ENCODE measurements at regions not wholly inside any gene's neighbourhood (a gene's known extent, or its start where the extent isn't known, plus 50 kb on each side); places are given as distances from the start of the nearest gene placed in this dataset.

DNA sequence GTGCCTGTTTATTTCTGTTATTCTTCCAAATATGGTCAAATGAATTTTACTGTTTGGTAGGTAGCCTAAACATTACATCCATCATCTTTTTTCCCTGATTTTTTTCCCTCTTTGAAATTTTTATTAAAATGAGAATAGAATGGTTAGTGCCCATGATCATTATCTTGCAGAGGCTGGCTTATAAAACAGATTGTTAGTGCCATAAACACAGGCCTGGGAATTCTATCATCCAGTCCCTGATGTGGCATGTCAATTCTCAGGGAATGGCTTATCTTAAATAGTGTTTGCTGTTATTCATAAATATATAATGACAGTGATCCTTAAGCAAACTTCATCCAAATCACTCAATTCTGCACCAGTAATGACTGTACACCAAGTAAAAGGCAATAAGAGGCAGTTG is 207.3 kb downstream of the TUSC7 start:
- H3K27ac ChIP-seq: no peak overlapping the region
- H3K4me3 ChIP-seq: no peak overlapping the region

GRCh38 chr3:116920826-116921610 is 211.4 kb downstream of the TUSC7 start:
- Histone ChIP-seq H3K27ac (no peak overlapping the region), H3K4me3 (no peak overlapping the region)

DNA sequence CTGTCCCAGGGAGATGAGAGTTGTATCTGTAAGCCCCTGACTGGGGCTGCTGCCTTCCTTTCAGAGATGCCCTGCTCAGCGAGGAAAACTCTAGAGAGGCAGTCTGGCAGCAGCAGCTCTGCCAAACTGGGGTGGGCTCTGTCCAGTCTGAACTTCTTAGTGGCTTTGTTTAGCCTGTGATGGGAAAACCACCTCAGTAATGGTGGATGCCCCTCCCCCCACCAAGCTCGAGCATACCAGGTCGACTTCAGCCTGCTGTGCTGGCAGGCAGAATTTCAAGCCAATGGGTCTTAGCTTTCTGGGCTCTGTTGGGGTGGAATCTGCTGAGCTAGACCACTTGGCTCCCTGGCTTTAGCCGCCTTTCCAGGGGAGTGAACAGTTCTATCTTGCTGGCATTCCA is 218.3 kb downstream of the TUSC7 start:
- H3K4me3 ChIP-seq: no peak overlapping the region
- H3K27ac ChIP-seq: no peak overlapping the region

DNA sequence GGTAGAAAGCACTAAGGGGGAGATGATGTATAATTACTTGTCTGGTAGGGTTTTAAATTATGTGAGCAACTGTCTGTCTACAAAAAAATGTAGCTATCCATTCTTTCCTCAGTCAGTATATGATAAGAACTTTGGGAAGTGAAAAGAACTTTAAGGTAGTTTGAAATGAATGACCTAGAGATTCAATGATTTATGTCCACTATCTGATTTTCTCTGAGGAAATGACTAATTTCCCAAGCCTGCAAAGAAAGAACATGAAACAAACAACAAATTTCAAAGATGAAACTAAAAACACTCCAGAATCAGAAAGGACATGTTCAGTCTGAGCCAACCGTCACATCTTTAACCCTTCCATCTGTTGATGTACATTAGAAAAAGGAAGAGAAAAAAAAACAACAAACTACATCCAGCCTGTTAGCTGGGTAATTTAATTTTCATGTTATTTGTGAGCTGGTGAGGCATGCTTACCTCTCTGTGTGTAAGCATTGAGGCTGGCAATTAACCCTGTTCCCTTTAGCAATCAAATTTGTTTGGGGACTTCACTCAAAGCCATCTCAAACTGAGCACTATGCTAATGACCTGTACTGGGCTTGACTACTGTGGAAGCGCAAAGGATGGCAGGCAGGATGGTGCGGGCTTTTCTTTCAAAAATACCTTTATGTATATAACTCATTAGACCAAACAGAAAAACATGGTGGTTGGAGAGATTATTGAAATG is 220.1 kb downstream of the TUSC7 start:
- no peak overlapping the region for H3K4me3 ChIP-seq
- no peak overlapping the region for H3K27ac ChIP-seq

DNA sequence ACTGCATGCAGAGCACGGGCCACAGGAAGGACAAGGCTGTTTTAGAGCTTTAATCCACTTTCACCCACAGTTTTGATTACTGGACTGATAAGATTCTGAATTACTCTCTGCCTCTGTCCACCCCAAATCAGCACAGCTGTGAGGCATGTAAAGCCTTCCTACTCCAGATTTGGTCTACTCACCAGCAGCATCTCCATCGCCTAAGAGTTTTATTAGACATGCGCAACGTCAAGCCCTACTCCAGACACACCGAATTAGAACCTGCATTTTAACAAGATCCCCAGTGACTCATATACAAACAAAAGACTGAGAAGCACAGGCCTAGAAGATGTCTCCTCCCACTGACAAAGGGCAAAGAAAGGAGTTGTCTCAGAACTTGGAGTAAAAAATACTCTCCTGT is 221.2 kb downstream of the TUSC7 start:
- no peak overlapping the region for H3K27ac ChIP-seq
- no peak overlapping the region for H3K4me3 ChIP-seq

DNA sequence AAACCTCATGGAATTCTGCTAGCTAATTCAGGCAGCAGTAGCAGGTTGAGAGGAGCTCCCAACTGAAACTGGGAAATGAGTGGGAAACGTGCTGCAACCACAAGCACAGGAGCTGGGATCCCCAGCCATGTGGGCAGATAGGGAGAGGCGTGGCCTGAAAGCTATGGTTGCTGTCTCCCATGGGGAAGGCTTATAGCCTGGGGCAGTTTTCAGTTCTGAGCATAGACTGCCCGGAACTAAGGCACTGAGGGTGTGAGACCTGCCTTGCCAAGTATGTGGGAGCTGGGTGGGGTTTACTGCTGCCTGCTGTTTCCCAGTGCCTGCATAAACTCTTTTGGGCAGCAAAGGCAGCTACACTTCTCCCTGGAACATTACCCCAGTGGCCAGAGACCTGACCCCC is 229.5 kb downstream of the TUSC7 start:
- Histone ChIP-seq H3K27ac (no peak overlapping the region), H3K4me3 (no peak overlapping the region)

- Histone ChIP-seq H3K27ac (no peak overlapping the region), H3K4me3 (no peak overlapping the region)
These were observed 230.0 kb downstream of the TUSC7 start for GRCh38 chr3:116939550-116939949.

DNA sequence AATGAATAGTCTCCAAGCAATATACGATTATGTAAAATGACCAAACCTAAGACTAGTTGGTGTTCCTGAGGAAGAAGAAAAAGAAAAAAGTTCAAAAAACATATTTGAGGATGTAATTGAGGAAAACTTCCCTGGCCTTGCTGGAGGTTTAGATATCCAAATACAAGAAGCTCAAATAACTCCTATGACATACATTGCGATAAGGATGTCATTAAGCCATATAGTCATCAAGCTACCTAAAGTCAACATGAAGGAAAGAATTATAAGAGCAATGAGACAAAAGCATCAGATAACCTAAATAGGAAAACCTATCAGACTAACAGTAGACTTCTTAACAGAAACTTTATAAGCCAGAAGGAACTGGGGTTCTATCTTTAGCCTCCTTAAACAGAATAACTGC is 231.1 kb downstream of the TUSC7 start:
- no peak overlapping the region for H3K4me3 ChIP-seq
- no peak overlapping the region for H3K27ac ChIP-seq

DNA sequence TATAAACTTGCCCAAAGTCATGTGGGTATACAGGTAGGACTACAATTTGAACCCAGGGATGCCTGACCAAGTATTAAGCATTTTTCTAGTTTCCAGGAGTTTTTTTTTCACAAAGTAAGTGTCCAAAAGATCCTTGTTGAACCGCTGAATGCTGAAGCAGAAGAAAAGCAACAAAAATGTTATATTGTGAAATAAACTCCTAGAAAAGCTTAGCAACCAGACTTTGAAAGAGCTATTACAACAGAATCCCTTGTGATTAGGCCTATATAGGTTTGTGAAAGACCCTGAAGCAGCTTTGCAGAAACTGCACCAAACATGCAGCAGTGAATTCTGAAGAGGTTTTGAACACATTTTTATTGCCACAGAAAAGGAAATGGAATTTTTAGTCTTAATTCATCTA is 236.8 kb downstream of the TUSC7 start:
- H3K4me3 ChIP-seq: no peak overlapping the region
- no peak overlapping the region for H3K27ac ChIP-seq

GRCh38 chr3:116947148-116947547 is 237.6 kb downstream of the TUSC7 start:
- Histone ChIP-seq H3K27ac (no peak overlapping the region), H3K4me3 (no peak overlapping the region)

DNA sequence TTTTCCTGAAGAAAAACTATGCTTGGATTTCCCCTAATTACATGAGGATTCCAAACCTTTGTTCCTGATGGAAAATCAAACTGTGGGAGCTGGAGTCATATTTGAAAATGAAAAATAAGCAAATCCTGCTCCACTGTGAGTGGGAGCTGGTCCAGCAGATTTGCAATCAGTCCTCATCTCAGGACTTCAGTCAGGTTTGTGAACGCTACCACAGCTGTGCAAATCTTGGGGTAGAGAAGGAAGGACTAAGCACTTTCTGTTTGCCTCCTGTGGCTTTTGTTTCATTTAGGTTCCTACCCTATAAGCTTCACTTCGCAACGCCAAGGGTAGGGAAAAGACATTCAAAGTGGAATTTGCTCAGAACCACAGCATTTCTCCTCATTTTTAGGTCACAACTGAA is 238.2 kb downstream of the TUSC7 start:
- Histone ChIP-seq H3K27ac (no peak overlapping the region), H3K4me3 (no peak overlapping the region)

DNA sequence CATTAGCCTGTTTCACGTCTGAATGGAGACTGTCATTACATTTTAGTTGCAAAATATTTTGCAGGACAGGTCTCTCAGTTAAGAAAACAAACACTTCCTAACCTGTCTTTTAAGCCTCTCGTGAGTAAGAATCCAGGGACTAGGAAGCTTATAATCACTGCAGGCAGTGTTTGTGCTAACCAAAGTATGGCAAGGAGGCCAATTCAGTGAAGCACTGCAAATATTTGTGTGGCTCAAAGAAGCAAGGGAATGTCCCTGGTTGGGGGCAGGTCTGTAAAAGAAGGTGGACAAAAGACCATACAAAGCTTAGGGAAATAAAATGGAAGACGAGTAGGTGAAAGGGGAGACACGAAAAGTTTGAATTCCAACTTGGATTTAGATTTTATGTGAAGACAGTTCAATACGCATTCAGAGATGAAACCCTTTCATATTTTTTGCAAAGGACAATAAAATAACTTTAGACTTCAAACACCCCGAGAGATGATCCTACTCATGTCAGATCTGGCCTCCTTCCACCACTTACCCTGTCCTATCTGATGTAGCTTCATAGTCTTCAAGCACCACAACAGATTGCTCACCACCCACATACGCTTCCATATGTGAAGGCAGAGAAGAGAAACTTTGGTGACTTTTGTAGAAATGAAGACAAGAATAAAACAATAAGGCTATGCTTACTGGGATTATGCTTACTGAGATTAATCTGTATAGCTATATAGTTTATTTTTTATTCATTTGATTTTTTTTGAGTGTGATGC is 240.9 kb downstream of the TUSC7 start:
- H3K27ac ChIP-seq: no peak overlapping the region

GRCh38 chr3:116951610-116952009 is 242.0 kb downstream of the TUSC7 start:
- Histone ChIP-seq H3K4me3 (no peak overlapping the region), H3K27ac (no peak overlapping the region)

More for the DNA sequence above, 240.9 kb downstream of the TUSC7 start:
- H3K4me3 ChIP-seq: no peak overlapping the region

DNA sequence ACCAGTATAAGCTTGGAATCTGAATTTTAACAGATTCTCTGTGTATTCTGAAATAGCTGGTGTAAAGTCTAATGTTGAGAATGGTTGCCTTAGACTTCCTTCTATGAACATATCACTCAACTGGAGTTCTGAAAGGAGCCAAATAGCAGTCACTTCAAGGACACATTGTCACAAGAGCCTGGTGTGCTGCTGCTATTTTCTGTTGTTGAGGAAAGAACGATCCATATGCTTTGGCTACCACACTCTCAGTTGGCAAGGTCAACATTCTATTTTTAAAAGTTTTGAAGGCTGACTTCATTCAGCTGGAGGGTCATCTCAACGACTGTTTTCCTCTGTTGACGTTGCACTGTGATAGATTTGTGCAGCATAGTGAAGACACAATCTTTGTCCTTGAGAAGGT is 248.7 kb downstream of the TUSC7 start:
- Histone ChIP-seq H3K4me3 (no peak overlapping the region), H3K27ac (no peak overlapping the region)

GRCh38 chr3:116961106-116961505 is 251.5 kb downstream of the TUSC7 start:
- Histone ChIP-seq H3K4me3 (no peak overlapping the region), H3K27ac (no peak overlapping the region)

DNA sequence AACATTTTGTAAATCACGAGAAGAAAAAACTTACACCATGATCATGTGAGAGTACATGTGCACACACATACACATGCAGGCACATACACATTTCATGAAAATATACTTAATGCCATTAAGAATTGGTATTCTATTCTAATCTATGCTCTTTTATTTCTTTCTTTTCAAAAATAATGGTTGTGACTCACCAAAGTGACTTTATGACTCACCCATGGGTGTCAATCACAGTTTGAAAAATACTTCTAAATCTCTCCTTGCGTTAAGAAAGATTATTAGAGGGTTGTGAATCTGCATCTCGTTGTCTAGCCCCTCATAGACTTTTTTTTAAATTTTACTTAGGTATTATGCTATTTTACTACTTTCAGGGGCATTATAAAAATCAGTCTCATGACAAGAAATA is 254.2 kb downstream of the TUSC7 start:
- H3K4me3 ChIP-seq: no peak overlapping the region
- H3K27ac ChIP-seq: no peak overlapping the region

GRCh38 chr3:116966649-116967048 is 257.1 kb downstream of the TUSC7 start:
- Histone ChIP-seq H3K27ac (no peak overlapping the region), H3K4me3 (no peak overlapping the region)

- no peak overlapping the region for H3K27ac ChIP-seq
These were observed 259.6 kb downstream of the TUSC7 start for GRCh38 chr3:116969135-116969534.

GRCh38 chr3:116969646-116970045 is 260.1 kb downstream of the TUSC7 start:
- H3K27ac ChIP-seq: no peak overlapping the region

More at GRCh38 chr3:116969135-116969534, 259.6 kb downstream of the TUSC7 start:
- H3K4me3 ChIP-seq: no peak overlapping the region

GRCh38 chr3:116971531-116971930 is 262.0 kb downstream of the TUSC7 start:
- Histone ChIP-seq H3K27ac (no peak overlapping the region), H3K4me3 (no peak overlapping the region)

More at GRCh38 chr3:116969646-116970045, 260.1 kb downstream of the TUSC7 start:
- H3K4me3 ChIP-seq: no peak overlapping the region

GRCh38 chr3:116974702-116975101 is 265.1 kb downstream of the TUSC7 start:
- no peak overlapping the region for H3K4me3 ChIP-seq
- H3K27ac ChIP-seq: no peak overlapping the region

Measured in skin epidermis (tissue), 12 donors.